ENCODE measurements at regions not wholly inside any gene's neighbourhood (a gene's known extent, or its start where the extent isn't known, plus 50 kb on each side); places are given as distances from the start of the nearest gene placed in this dataset.

DNA sequence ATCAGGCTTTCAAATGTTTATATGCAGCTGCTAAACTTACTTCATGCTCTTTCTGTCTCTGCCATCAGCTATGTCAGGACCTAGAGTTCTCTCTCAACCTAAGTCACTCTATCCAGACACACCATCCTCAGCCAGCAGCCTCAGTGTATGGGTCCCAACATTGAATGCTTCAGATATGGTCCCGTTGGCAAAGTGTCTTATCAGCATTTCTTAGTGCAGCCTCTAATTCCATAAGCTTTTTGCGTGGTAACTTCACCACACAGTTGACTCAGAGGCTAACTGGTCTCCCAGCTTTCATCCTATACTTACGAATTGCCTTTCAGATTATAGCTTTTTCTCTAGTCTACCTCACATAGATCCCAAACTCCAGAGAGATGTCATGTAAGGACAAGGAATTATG lies 402.9 kb upstream of the EEF2KMT start:
- H3K9me3 ChIP-seq, result no peaks in the 10 kb centered on the region
- no peaks in the 10 kb centered on the region for H3K4me1 ChIP-seq
- intact Hi-C loops (cut with DNase I), result loop anchor here (5.0 kb wide), 1 partner anchor 117 kb away; no protein-coding TSS in a partner anchor
- no peaks in the 10 kb centered on the region for H3K27me3 ChIP-seq
- H3K36me3 ChIP-seq, result no peaks in the 10 kb centered on the region
- DNase-seq, result no peak
- H3K9ac ChIP-seq (ENCODE audit: low read depth in 2 of 2, low read length in 2 of 2), result no peak overlapping the region
- H3K27ac ChIP-seq, result no peak overlapping the region
- no peak for TF ChIP-seq CTCF (IDR thresholded peaks at IDR 0.05)
- H3K4me3 ChIP-seq, result no peak overlapping the region

DNA sequence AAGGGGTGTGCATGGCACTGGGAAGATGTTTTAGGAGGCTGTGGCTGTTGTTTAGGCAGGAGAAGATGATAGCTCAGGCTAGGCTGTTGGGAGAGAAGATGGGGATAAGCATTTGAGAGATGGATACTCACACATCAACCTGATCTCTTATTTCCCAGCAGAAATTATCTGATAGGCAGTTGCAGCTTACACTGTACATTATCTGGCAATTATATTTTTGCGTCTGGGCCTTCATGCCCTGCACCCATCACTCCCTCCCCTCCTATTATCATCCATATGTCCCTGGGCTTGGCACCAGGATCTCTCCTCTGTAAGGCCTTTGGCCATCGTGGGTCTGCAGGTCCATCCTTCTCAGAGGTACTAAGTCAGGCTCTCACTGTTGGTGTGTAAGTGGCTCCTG lies 401.0 kb upstream of the EEF2KMT start:
- Histone ChIP-seq H3K9me3 (no peaks in the 10 kb centered on the region), H3K27ac (no peak overlapping the region), H3K4me1 (no peaks in the 10 kb centered on the region), H3K4me3 (no peak overlapping the region), H3K36me3 (no peaks in the 10 kb centered on the region), H3K27me3 (no peaks in the 10 kb centered on the region), H3K9ac (ENCODE audit: low read depth in 2 of 2, low read length in 2 of 2) (no peak overlapping the region)
- DNase-seq, result no peak
- intact Hi-C loops (cut with DNase I), result no loop called here
- no peak for TF ChIP-seq CTCF (IDR thresholded peaks at IDR 0.05)

- H3K4me1 ChIP-seq, result no peaks in the 10 kb centered on the region
- H3K36me3 ChIP-seq, result no peaks in the 10 kb centered on the region
- no peak for TF ChIP-seq CTCF (IDR thresholded peaks at IDR 0.05)
- H3K9me3 ChIP-seq, result no peaks in the 10 kb centered on the region
- no peak for DNase-seq
- H3K9ac ChIP-seq (ENCODE audit: low read depth in 2 of 2, low read length in 2 of 2), result no peak overlapping the region
- H3K27ac ChIP-seq, result no peak overlapping the region
- H3K4me3 ChIP-seq, result no peak overlapping the region
- H3K27me3 ChIP-seq, result no peaks in the 10 kb centered on the region
- intact Hi-C loops (cut with DNase I), result no loop called here
Measured at GRCh38 chr16:5496013-5496412, 398.4 kb upstream of the EEF2KMT start.

- Histone ChIP-seq H3K36me3 (no peaks in the 10 kb centered on the region), H3K27me3 (no peaks in the 10 kb centered on the region), H3K27ac (no peak overlapping the region), H3K4me1 (no peaks in the 10 kb centered on the region), H3K4me3 (no peak overlapping the region), H3K9me3 (no peaks in the 10 kb centered on the region), H3K9ac (ENCODE audit: low read depth in 2 of 2, low read length in 2 of 2) (no peak overlapping the region)
- TF ChIP-seq CTCF (IDR thresholded peaks at IDR 0.05), result peak; percentile 79
- peak; percentile 55 for DNase-seq
- intact Hi-C loops (cut with DNase I), result no loop called here
Measured at GRCh38 chr16:5490499-5490898, 392.9 kb upstream of the EEF2KMT start.

- Histone ChIP-seq H3K4me1 (no peaks in the 10 kb centered on the region), H3K36me3 (no peaks in the 10 kb centered on the region), H3K27me3 (no peaks in the 10 kb centered on the region), H3K9ac (ENCODE audit: low read depth in 2 of 2, low read length in 2 of 2) (no peak overlapping the region), H3K9me3 (no peaks in the 10 kb centered on the region), H3K4me3 (no peak overlapping the region), H3K27ac (no peak overlapping the region)
- TF ChIP-seq CTCF (IDR thresholded peaks at IDR 0.05), result no peak
- no peak for DNase-seq
- intact Hi-C loops (cut with DNase I), result loop anchor here (5.0 kb wide), 1 partner anchor 251 kb away; no protein-coding TSS in a partner anchor
Measured at GRCh38 chr16:5488581-5488980, 391.0 kb upstream of the EEF2KMT start.

GRCh38 chr16:5487728-5488127 lies 390.1 kb upstream of the EEF2KMT start:
- no peak overlapping the region for H3K27ac ChIP-seq
- no peak for DNase-seq

More at GRCh38 chr16:5487728-5488127, 390.1 kb upstream of the EEF2KMT start:
- TF ChIP-seq CTCF (IDR thresholded peaks at IDR 0.05), result no peak
- Histone ChIP-seq H3K4me1 (no peaks in the 10 kb centered on the region), H3K27me3 (no peaks in the 10 kb centered on the region), H3K9me3 (no peaks in the 10 kb centered on the region), H3K36me3 (no peaks in the 10 kb centered on the region), H3K4me3 (no peak overlapping the region), H3K9ac (ENCODE audit: low read depth in 2 of 2, low read length in 2 of 2) (no peak overlapping the region)
- intact Hi-C loops (cut with DNase I), result loop anchor here (5.0 kb wide), 1 partner anchor 250 kb away; no protein-coding TSS in a partner anchor

Data from colonic mucosa (tissue), 4 donors.